Stomach (tissue), 8 donors: ENCODE measurements at regions not wholly inside any gene's neighbourhood (a gene's known extent, or its start where the extent isn't known, plus 50 kb on each side); places are given as distances from the start of the nearest gene placed in this dataset.

Source experiments
- DNase-seq, 2 donors: peaks; one replicate each; pipeline versions ENCODE4 v3.0.0 to v3.0.0-alpha.2; 2013 to 2019
- H3K27ac ChIP-seq, 5 donors: fragments of 200-600 bp in 4 of 5; sonication (generic) in 4 of 5; one replicate each; pipeline ENCODE4 v1.5.1; 2013 to 2019; ENCODE audit warnings: mild to moderate bottlenecking in 1 of 5, moderate library complexity in 1 of 5
- H3K27me3 ChIP-seq, 3 donors: fragments of 200-600 bp; sonication (generic); one replicate each; pipeline ENCODE4 v1.5.1; 2017 to 2019; ENCODE audit warnings: mixed run types in 1 of 3
- H3K36me3 ChIP-seq, 4 donors: fragments of 200-600 bp; sonication (generic); 1 replicate in 3 of 4; 2 replicates in 1 of 4; pipeline ENCODE4 v1.5.1; 2016 to 2019
- H3K4me1 ChIP-seq, 4 donors: fragments of 200-600 bp; sonication (generic); one replicate each; pipeline ENCODE4 v1.5.1; 2016 to 2019
- H3K4me3 ChIP-seq, 4 donors: fragments of 200-600 bp; sonication (generic) in 3 of 4; one replicate each; pipeline ENCODE4 v1.5.1; 2016 to 2019; ENCODE audit warnings: mild to moderate bottlenecking in 1 of 4
- H3K9me3 ChIP-seq, 4 donors: fragments of 200-600 bp; sonication (generic); one replicate each; pipeline ENCODE4 v1.5.1; 2016 to 2019
- EP300 ChIP-seq: sonication (generic); formaldehyde crosslinking; IDR thresholded peaks from one replicate; pipeline ENCODE4 v1.6.1; 2017; ENCODE audit warnings: antibody characterized with exemption
- POLR2A ChIP-seq, 4 donors: fragments of 450-650 bp; IDR thresholded peaks; one replicate each; pipeline ENCODE4 v1.6.1; 2016; ENCODE audit warnings: antibody characterized with exemption in 4 of 4, control low read depth in 2 of 4, mild to moderate bottlenecking in 1 of 4, moderate library complexity in 1 of 4
- POLR2AphosphoS5 ChIP-seq, 3 donors: sonication (generic); formaldehyde crosslinking; IDR thresholded peaks; one replicate each; pipeline ENCODE4 v1.6.1; 2016; ENCODE audit warnings: antibody characterized with exemption in 3 of 3
- WGBS, 5 donors: extraction: QIAGEN DNeasy Blood & Tissue Kit in 3 of 5; methylation state at CpG; one replicate each; pipeline versions ENCODE4 v1.1.5 to v1.1.7; 2013 to 2018; 5-methylcytosine and 5-hydroxymethylcytosine counted together
- intact Hi-C: fragments of 100-400 bp; cut with DNase I; formaldehyde crosslinking; loops from one replicate; pipeline ENCODE4 v1.15.1; 2023; ENCODE audit warnings: low total_unique reads
- TF ChIP-seq, protein P1 (sequence below), 7 experiments: fragments of 450-650 bp in 4 of 7; fragments of 200-600 bp in 3 of 7; sonication (generic) in 3 of 7; IDR thresholded peaks; one replicate each; pipeline ENCODE4 v1.5.1; 2016 to 2019; ENCODE audit warnings: antibody characterized with exemption in 7 of 7, control low read depth in 2 of 7, mild to moderate bottlenecking in 1 of 7
- donor health status: healthy with polysubstance abuse.
- donor health status: Bipolar disorder and iron deficiency.
- donor health status: healthy.

- Histone ChIP-seq H3K9me3 (no peaks in the 10 kb centered on the region), H3K4me3 (no peak overlapping the region), H3K27ac (no peak overlapping the region), H3K36me3 (no peaks in the 10 kb centered on the region), H3K4me1 (no peaks in the 10 kb centered on the region), H3K27me3 (no peaks in the 10 kb centered on the region)
- 64 to 86% (median 71%) methylated on average over 2 of the region's 2 CpGs for WGBS, 5 donors
- DNase-seq = peak in 1 of 2 donors; percentile 46
- TF ChIP-seq POLR2AphosphoS5 (IDR thresholded peaks at IDR 0.05) = no peak
- no peak for TF ChIP-seq POLR2A (IDR thresholded peaks at IDR 0.05)
- TF ChIP-seq EP300 = no peak
- TF ChIP-seq, protein P1, sequence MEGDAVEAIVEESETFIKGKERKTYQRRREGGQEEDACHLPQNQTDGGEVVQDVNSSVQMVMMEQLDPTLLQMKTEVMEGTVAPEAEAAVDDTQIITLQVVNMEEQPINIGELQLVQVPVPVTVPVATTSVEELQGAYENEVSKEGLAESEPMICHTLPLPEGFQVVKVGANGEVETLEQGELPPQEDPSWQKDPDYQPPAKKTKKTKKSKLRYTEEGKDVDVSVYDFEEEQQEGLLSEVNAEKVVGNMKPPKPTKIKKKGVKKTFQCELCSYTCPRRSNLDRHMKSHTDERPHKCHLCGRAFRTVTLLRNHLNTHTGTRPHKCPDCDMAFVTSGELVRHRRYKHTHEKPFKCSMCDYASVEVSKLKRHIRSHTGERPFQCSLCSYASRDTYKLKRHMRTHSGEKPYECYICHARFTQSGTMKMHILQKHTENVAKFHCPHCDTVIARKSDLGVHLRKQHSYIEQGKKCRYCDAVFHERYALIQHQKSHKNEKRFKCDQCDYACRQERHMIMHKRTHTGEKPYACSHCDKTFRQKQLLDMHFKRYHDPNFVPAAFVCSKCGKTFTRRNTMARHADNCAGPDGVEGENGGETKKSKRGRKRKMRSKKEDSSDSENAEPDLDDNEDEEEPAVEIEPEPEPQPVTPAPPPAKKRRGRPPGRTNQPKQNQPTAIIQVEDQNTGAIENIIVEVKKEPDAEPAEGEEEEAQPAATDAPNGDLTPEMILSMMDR (IDR thresholded peaks at IDR 0.05) = no peak
- intact Hi-C loops = no loop called here
Measured at GRCh38 chr4:100816436-100817045, 298.7 kb upstream of the EMCN start.

DNA sequence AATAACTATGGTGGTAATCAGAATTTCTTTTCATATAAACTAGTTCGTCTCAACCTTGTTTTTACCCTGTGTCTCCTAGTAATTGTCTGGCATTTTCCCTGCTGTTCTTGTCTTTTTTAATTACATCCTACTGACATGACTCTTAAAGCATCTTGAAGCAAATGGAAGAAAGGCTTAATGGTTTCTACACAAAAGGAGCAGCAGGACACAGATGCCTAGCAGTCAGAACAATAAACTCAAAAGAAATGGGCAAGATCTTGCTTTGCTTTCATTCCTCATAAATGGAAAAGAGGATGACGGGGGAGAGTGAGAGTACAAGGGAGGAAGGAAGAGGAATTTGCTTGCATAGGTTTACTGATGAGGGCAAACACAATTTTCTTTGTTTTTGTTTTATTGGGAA, 293.2 kb upstream of the EMCN start:
- TF ChIP-seq POLR2AphosphoS5 (IDR thresholded peaks at IDR 0.05) = no peak
- Histone ChIP-seq H3K36me3 (no peaks in the 10 kb centered on the region), H3K27ac (no peak overlapping the region), H3K4me3 (no peak overlapping the region), H3K27me3 (no peaks in the 10 kb centered on the region), H3K9me3 (no peaks in the 10 kb centered on the region), H3K4me1 (no peaks in the 10 kb centered on the region)
- no peak for DNase-seq
- intact Hi-C loops = no loop called here
- 71 to 92% (median 88%) methylated on average over 2 of the region's 2 CpGs for WGBS, 5 donors

DNA sequence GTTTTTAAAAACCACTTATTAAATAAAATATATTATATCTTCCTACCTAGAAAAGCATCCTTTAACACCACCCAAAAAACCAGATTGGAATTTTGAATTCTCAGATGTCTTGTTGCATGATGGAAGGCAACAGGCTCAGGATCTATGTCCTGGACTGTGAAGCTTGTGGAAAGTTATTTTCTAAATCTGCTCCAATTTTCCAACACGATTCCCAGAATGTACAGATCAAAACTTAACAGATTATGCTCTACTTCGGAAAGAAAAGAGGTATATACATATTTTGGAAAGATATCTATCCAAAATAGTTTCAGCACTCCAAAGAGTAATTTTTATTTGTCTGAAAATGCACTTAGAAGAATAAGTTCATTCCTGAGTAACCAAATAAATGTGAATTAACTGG, 291.7 kb upstream of the EMCN start:
- H3K4me1 ChIP-seq = peaks cover 0 to 9% (median 0%) of the 10 kb centered on the region in 4 donors
- TF ChIP-seq EP300 (no peak), POLR2AphosphoS5 (IDR thresholded peaks at IDR 0.05) (no peak), POLR2A (IDR thresholded peaks at IDR 0.05) (no peak)
- TF ChIP-seq, protein P1 (IDR thresholded peaks at IDR 0.05) = no peak
- no peaks in the 10 kb centered on the region for H3K27me3 ChIP-seq
- H3K9me3 ChIP-seq = no peaks in the 10 kb centered on the region
- no peak for DNase-seq
- H3K36me3 ChIP-seq = no peaks in the 10 kb centered on the region
- no peak overlapping the region for H3K4me3 ChIP-seq
- 65 to 85% (median 80%) methylated on average over 2 of the region's 2 CpGs for WGBS, 5 donors
- intact Hi-C loops = no loop called here
- no peak overlapping the region for H3K27ac ChIP-seq

DNA sequence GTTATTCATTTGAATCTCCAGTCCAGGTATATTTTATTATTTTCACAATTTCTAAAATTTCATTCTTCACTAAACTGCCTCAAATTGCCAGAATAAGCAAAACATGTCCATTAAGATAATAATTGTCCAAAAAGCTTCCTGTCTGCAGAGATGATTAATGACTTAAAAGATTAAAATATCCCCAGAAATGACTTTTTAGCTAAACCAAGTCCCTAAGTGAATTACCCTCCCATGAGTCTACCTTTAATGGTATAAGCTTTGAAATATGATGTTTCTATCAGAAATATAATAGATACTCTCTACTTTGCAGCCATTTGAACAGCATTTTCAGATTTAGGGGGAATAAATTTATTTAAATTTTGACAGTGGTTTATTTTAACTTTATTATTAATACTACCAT, 289.2 kb upstream of the EMCN start:
- Histone ChIP-seq H3K36me3 (no peaks in the 10 kb centered on the region), H3K4me1 (peaks cover 0 to 9% (median 0%) of the 10 kb centered on the region in 4 donors), H3K27me3 (no peaks in the 10 kb centered on the region), H3K27ac (no peak overlapping the region), H3K4me3 (no peak overlapping the region), H3K9me3 (peaks cover 0 to 6% (median 0%) of the 10 kb centered on the region in 4 donors)
- no peak for TF ChIP-seq POLR2A (IDR thresholded peaks at IDR 0.05)
- TF ChIP-seq POLR2AphosphoS5 (IDR thresholded peaks at IDR 0.05) = no peak
- TF ChIP-seq, protein P1 (IDR thresholded peaks at IDR 0.05) = no peak
- TF ChIP-seq EP300 = no peak
- intact Hi-C loops = no loop called here
- DNase-seq = no peak

DNA sequence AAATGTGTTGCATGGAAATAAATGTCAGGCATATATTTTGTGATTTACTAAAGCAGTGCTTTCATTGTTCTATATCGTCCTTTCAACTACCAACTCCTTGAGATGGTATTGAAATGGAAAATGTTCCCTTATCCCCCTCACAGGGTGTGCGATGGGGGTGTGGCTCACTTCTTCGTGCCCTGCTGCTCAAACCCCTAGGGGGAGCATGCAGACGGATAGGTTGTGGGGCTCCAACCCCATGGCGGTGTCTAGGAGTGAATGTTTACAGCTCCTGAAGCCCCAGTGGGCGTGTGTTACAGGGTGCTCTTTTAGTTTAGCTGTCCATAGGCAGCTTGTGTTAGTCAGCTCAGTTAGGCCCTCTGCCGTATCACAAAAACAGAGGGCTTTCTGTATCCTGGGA, 287.7 kb upstream of the EMCN start:
- 85 to 89% (median 88%) methylated on average over 7 of the region's 7 CpGs for WGBS, 5 donors
- H3K4me1 ChIP-seq = peaks cover 0 to 9% (median 0%) of the 10 kb centered on the region in 4 donors
- H3K27me3 ChIP-seq = no peaks in the 10 kb centered on the region
- H3K4me3 ChIP-seq = no peak overlapping the region
- TF ChIP-seq, protein P1 (IDR thresholded peaks at IDR 0.05) = no peak
- TF ChIP-seq POLR2AphosphoS5 (IDR thresholded peaks at IDR 0.05) = no peak
- TF ChIP-seq EP300 = no peak
- TF ChIP-seq POLR2A (IDR thresholded peaks at IDR 0.05) = no peak
- DNase-seq = no peak
- H3K9me3 ChIP-seq = peaks cover 0 to 6% (median 0%) of the 10 kb centered on the region in 4 donors
- H3K36me3 ChIP-seq = no peaks in the 10 kb centered on the region
- intact Hi-C loops = no loop called here
- H3K27ac ChIP-seq = no peak overlapping the region
